GM12878 (cell line): ENCODE measurements at regions not wholly inside any gene's neighbourhood (a gene's known extent, or its start where the extent isn't known, plus 50 kb on each side); places are given as distances from the start of the nearest gene placed in this dataset.

Experiments used
- ATAC-seq: fragments of 200-7000 bp; cut with Tn5 transposase; 3 replicates; pipeline ENCODE4 v1.9.1; 2020; ENCODE audit warnings: mild to moderate bottlenecking, moderate library complexity
- BruUV-seq: library from RNA; stranded (reverse); fragments of 400-500 nt; replicated peaks from 2 replicates; lab custom pipeline; 2021; lab: Mats Ljungman, UMichigan
- CTCF ChIA-PET: fragments of 300-600 bp; sonication (Branson Sonifier 250); formaldehyde crosslinking; extraction: SDS; loops from one replicate; lab custom pipeline; 2021; ENCODE audit warnings: inconsistent platforms; lab: Yijun Ruan, JAX
- POLR2A ChIA-PET: fragments of 350-600 bp; formaldehyde crosslinking; extraction: SDS; loops from one replicate; lab custom pipeline; 2021; ENCODE audit warnings: inconsistent platforms; lab: Charles Lee
- RAD21 ChIA-PET: fragments of 300-600 bp; sonication (Branson Sonifier 250); formaldehyde crosslinking; loops from one replicate; lab custom pipeline; 2023; ENCODE audit warnings: antibody characterized with exemption; ENCODE audit not compliant: unreplicated experiment; lab: Charles Lee
- SMC1A ChIA-PET: fragments of 300-600 bp; sonication (Branson Sonifier 250); formaldehyde crosslinking; loops from one replicate; lab custom pipeline; 2023; ENCODE audit not compliant: unreplicated experiment, uncharacterized antibody; lab: Charles Lee
- DNase-seq: peaks from one replicate; pipeline ENCODE4 v3.0.0-alpha.2; 2011; ENCODE audit warnings: low read depth, low spot score
- FAIRE-seq: peaks from 3 replicates; lab custom pipeline; 2011; peaks lifted over from hg19 to GRCh38; lab: Jason Lieb, UNC
- H2AFZ ChIP-seq: 2 replicates; pipeline ENCODE4 v1.6.0; 2011; ENCODE audit warnings: low read depth, low read length, control low read depth; ENCODE audit not compliant: control insufficient read depth
- H3K27ac ChIP-seq: 2 replicates; pipeline ENCODE4 v1.5.1; 2011; ENCODE audit warnings: control low read depth; ENCODE audit not compliant: control insufficient read depth, insufficient read depth
- H3K27me3 ChIP-seq, 2 experiments: replicated peaks in 1 of 2; 2 replicates each; pipeline versions ENCODE4 v1.6.0 to v1.6.1; 2011; ENCODE audit warnings: low read length in 1 of 2; ENCODE audit not compliant: control insufficient read depth in 2 of 2, insufficient read depth in 2 of 2
- H3K36me3 ChIP-seq, 2 experiments: 2 replicates each; pipeline ENCODE4 v1.5.1; 2011; ENCODE audit warnings: low read length in 1 of 2; ENCODE audit not compliant: control insufficient read depth in 2 of 2, insufficient read depth in 2 of 2
- H3K4me1 ChIP-seq: 2 replicates; pipeline ENCODE4 v1.6.1; 2011; ENCODE audit warnings: mild to moderate bottlenecking, low read length, moderate library complexity, mixed read lengths; ENCODE audit not compliant: control insufficient read depth, insufficient read depth
- H3K4me2 ChIP-seq: 2 replicates; pipeline ENCODE4 v1.6.0; 2011; ENCODE audit warnings: control low read depth; ENCODE audit not compliant: control insufficient read depth, insufficient read depth
- H3K4me3 ChIP-seq: fragments of 200-600 bp; sonication (generic); 2 replicates; pipeline ENCODE4 v1.5.1; 2016
- H3K79me2 ChIP-seq: 2 replicates; pipeline ENCODE4 v1.6.0; 2011; ENCODE audit warnings: low read length; ENCODE audit not compliant: control insufficient read depth, insufficient read depth
- H3K9ac ChIP-seq: 2 replicates; pipeline ENCODE4 v1.8.0; 2011; ENCODE audit warnings: low read length, control low read depth, mixed read lengths; ENCODE audit not compliant: control insufficient read depth, insufficient read depth
- H3K9me3 ChIP-seq: replicated peaks from 3 replicates; pipeline ENCODE4 v1.5.1; 2011; ENCODE audit warnings: mild to moderate bottlenecking, low read length; ENCODE audit not compliant: control insufficient read depth, insufficient read depth
- H4K20me1 ChIP-seq: 2 replicates; pipeline ENCODE4 v1.6.0; 2011; ENCODE audit not compliant: control insufficient read depth, insufficient read depth
- ATF2 ChIP-seq: IDR thresholded peaks from 2 replicates; pipeline ENCODE4 v1.6.1; 2012; ENCODE audit warnings: low read length, inconsistent platforms
- CHD4 ChIP-seq: fragments of 200-600 bp; sonication (generic); IDR thresholded peaks from 2 replicates; pipeline ENCODE4 v1.6.1; 2016; ENCODE audit warnings: mild to moderate bottlenecking
- CREM ChIP-seq: IDR thresholded peaks from 2 replicates; pipeline ENCODE4 v1.6.1; 2014; ENCODE audit warnings: antibody characterized with exemption, low read depth
- EED ChIP-seq: sonication (generic); IDR thresholded peaks from 2 replicates; pipeline ENCODE4 v1.6.1; 2016; ENCODE audit warnings: antibody characterized with exemption, low read depth
- EGR1 ChIP-seq, 2 experiments: IDR thresholded peaks; 1 replicate in 1 of 2; 2 replicates in 1 of 2; pipeline ENCODE4 v1.6.1; 2011 to 2012; ENCODE audit warnings: low read depth in 2 of 2, low read length in 2 of 2, borderline replicate concordance in 1 of 2, mild to moderate bottlenecking in 1 of 2, moderate library complexity in 1 of 2
- ESRRA ChIP-seq: IDR thresholded peaks from 2 replicates; pipeline ENCODE4 v1.6.1; 2012; ENCODE audit warnings: mild to moderate bottlenecking, low read length, improper control_type of control experiment
- HCFC1 ChIP-seq: fragments of 150-350 bp; IDR thresholded peaks from 2 replicates; pipeline ENCODE4 v1.6.1; 2014; ENCODE audit warnings: low read length
- HDAC6 ChIP-seq: fragments of 200-600 bp; sonication (generic); IDR thresholded peaks from one replicate; pipeline ENCODE4 v1.8.0; 2017; ENCODE audit warnings: antibody characterized with exemption; ENCODE audit not compliant: unreplicated experiment
- IRF3 ChIP-seq: fragments of 450-650 bp; IDR thresholded peaks from 2 replicates; pipeline ENCODE4 v1.6.1; 2014; ENCODE audit warnings: mild to moderate bottlenecking
- IRF5 ChIP-seq: fragments of 450-650 bp; IDR thresholded peaks from 2 replicates; pipeline ENCODE4 v1.6.1; 2017; ENCODE audit warnings: borderline replicate concordance
- JUNB ChIP-seq: IDR thresholded peaks from 2 replicates; pipeline ENCODE4 v1.6.1; 2016; ENCODE audit warnings: antibody characterized with exemption, mild to moderate bottlenecking
- MEF2B ChIP-seq: fragments of 450-650 bp; IDR thresholded peaks from 2 replicates; pipeline ENCODE4 v1.6.1; 2018; ENCODE audit warnings: mild to moderate bottlenecking, moderate library complexity; ENCODE audit not compliant: partially characterized antibody, poor library complexity, severe bottlenecking
- NFIC ChIP-seq: IDR thresholded peaks from 2 replicates; pipeline ENCODE4 v1.6.1; 2012; ENCODE audit warnings: low read depth, mild to moderate bottlenecking, inconsistent platforms, low read length, moderate library complexity
- RAD21 ChIP-seq: IDR thresholded peaks from 2 replicates; pipeline ENCODE4 v1.6.1; 2011; ENCODE audit warnings: mild to moderate bottlenecking, low read depth, low read length, moderate library complexity; ENCODE audit not compliant: insufficient read depth
- RBBP5 ChIP-seq: fragments of 200-600 bp; sonication (generic); conservative IDR thresholded peaks from 2 replicates; pipeline ENCODE4 v1.6.1; 2016
- SIN3A ChIP-seq: IDR thresholded peaks from 2 replicates; pipeline ENCODE4 v1.6.1; 2012; ENCODE audit warnings: low read depth, low read length, improper control_type of control experiment
- SPI1 ChIP-seq: IDR thresholded peaks from 2 replicates; pipeline ENCODE4 v1.6.1; 2011; ENCODE audit warnings: low read depth, mild to moderate bottlenecking, low read length, moderate library complexity, borderline replicate concordance; ENCODE audit not compliant: insufficient read depth
- YY1 ChIP-seq: IDR thresholded peaks from 2 replicates; pipeline ENCODE4 v1.6.1; 2011; ENCODE audit warnings: low read depth, mild to moderate bottlenecking, low read length
- ZBTB4 ChIP-seq: fragments of 450-650 bp; formaldehyde crosslinking; IDR thresholded peaks from 2 replicates; pipeline ENCODE4 v1.4.0; 2022; ENCODE audit warnings: mild to moderate bottlenecking, moderate library complexity
- WGBS: methylation state at CpG from one replicate; pipeline ENCODE4 v1.1.6; 2016; ENCODE audit warnings: low lambda C conversion rate; ENCODE audit not compliant: insufficient replicate concordance, insufficient coverage; ENCODE audit errors: missing lambda C conversion rate; 5-methylcytosine and 5-hydroxymethylcytosine counted together
- in situ Hi-C: fragments of 300-500 bp; cut with MboI; formaldehyde crosslinking; loops from 9 replicates; pipeline ENCODE4 v1.14.3; 2018; ENCODE audit warnings: mixed read lengths
- intact Hi-C: fragments of 100-400 bp; cut with micrococcal nuclease; formaldehyde crosslinking; loops from one replicate; pipeline ENCODE4 v1.14.2; 2022; ENCODE audit not compliant: unreplicated experiment

GRCh38 chr7:20030417-20030816 is 186.8 kb downstream of the MACC1 start:
- ChIA-PET SMC1A (interaction anchor here (0.7 to 5.1 kb wide), 15 partner anchors 9 to 169 kb away, joined by 3 to 48 read pairs (median 4); no protein-coding TSS in a partner anchor), RAD21 (interaction anchor here (1.0 to 3.8 kb wide), 6 partner anchors 8 to 279 kb away, joined by 3 to 17 read pairs (median 6); no protein-coding TSS in a partner anchor), POLR2A (interaction anchor here (0.6 to 1.7 kb wide), 2 partner anchors 8 to 299 kb away, joined by 4 to 6 read pairs; no protein-coding TSS in a partner anchor), CTCF (interaction anchor here (1.0 to 1.8 kb wide), 5 partner anchors 10 to 283 kb away, joined by 3 to 6 read pairs (median 3); no protein-coding TSS in a partner anchor)
- H3K27ac ChIP-seq: peak overlapping the region; percentile 54
- no TSS peak for BruUV-seq
- in situ Hi-C loops: no loop called here
- ATAC-seq (peak; percentile 94), FAIRE-seq (peak; percentile 72), DNase-seq (peak; percentile 45)
- H3K36me3 ChIP-seq: no peaks in the 10 kb centered on the region; a peak in 1 of 4 replicates
- peaks cover 19% of the 10 kb centered on the region for H3K4me1 ChIP-seq
- intact Hi-C loops: loop anchor here (5.0 kb wide), 1 partner anchor 37 kb away; no protein-coding TSS in a partner anchor
- H3K79me2 ChIP-seq: no peaks in the 10 kb centered on the region
- peaks cover 5% of the 10 kb centered on the region for H3K9me3 ChIP-seq
- H4K20me1 ChIP-seq: no peaks in the 10 kb centered on the region
- peak overlapping the region; percentile 46; the same call in 1 of the 2 replicates for H2AFZ ChIP-seq
- peak overlapping the region; percentile 85 for H3K4me2 ChIP-seq
- WGBS: 4% methylated on average over 2 of the region's 2 CpGs
- H3K9ac ChIP-seq: no peak overlapping the region
- H3K4me3 ChIP-seq: peak overlapping the region; percentile 35; the same call in 1 of the 2 replicates
- H3K27me3 ChIP-seq: no peaks in the 10 kb centered on the region
- TF ChIP-seq ZBTB4 (CRISPR knock-in tag) (no peak), IRF5 (no peak), RBBP5 (no peak), HCFC1 (no peak), ATF2 (no peak; the same call in 1 of the 2 replicates), MEF2B (no peak), RAD21 (no peak), SPI1 (no peak), CREM (no peak), EED (peak; percentile 53; the same call in 1 of the 2 replicates), IRF3 (no peak), EGR1 (IDR thresholded peaks at IDR 0.05; ENCODE audit: borderline replicate concordance in 1 of 2, low read depth in 2 of 2, low read length in 2 of 2) (0 out of 3 replicates have a peak, but pooled peaks of 1 of the 2 experiments have one; percentile 35), HDAC6 (no peak), SIN3A (no peak), NFIC (no peak), YY1 (no peak), JUNB (peak; percentile 71), CHD4 (no peak), ESRRA (no peak)
